MCF 10A (cell line): ENCODE measurements at regions not wholly inside any gene's neighbourhood (a gene's known extent, or its start where the extent isn't known, plus 50 kb on each side); places are given as distances from the start of the nearest gene placed in this dataset.

Experiments used
- BruUV-seq: library from RNA; stranded (reverse); fragments of 400-500 nt; replicated peaks from 2 replicates; lab custom pipeline; 2021; lab: Mats Ljungman, UMichigan
- CTCF ChIA-PET: fragments of 300-600 bp; sonication (Branson Sonifier 250); formaldehyde crosslinking; extraction: SDS; loops from one replicate; lab custom pipeline; 2021; ENCODE audit warnings: antibody characterized with exemption, inconsistent platforms; lab: Yijun Ruan, JAX
- POLR2A ChIA-PET: fragments of 300-600, 350-650 bp; sonication (Branson Sonifier 250); formaldehyde crosslinking; extraction: SDS; loops from one replicate; lab custom pipeline; 2020; ENCODE audit warnings: antibody characterized with exemption, inconsistent platforms; lab: Yijun Ruan, JAX
- DNase-seq: peaks from one replicate; pipeline ENCODE4 v3.0.0-alpha.2; 2018; ENCODE audit not compliant: unreplicated experiment
- H3K27ac Mint-ChIP-seq: one replicate; pipeline ENCODE4 v1.8.0; 2022; ENCODE audit warnings: mild to moderate bottlenecking, low read depth, mixed read lengths; ENCODE audit not compliant: unreplicated experiment
- H3K27me3 Mint-ChIP-seq: one replicate; pipeline ENCODE4 v1.8.0; 2022; ENCODE audit warnings: mixed read lengths; ENCODE audit not compliant: insufficient read depth, unreplicated experiment
- H3K36me3 Mint-ChIP-seq: one replicate; pipeline ENCODE4 v1.8.0; 2022; ENCODE audit warnings: mild to moderate bottlenecking, moderate library complexity, mixed read lengths; ENCODE audit not compliant: insufficient read depth, unreplicated experiment
- H3K4me1 Mint-ChIP-seq: one replicate; pipeline ENCODE4 v1.8.0; 2022; ENCODE audit warnings: mixed read lengths; ENCODE audit not compliant: insufficient read depth, unreplicated experiment
- H3K4me3 Mint-ChIP-seq: one replicate; pipeline ENCODE4 v1.8.0; 2022; ENCODE audit warnings: mild to moderate bottlenecking, moderate library complexity, mixed read lengths; ENCODE audit not compliant: unreplicated experiment
- H3K9me3 Mint-ChIP-seq: one replicate; pipeline ENCODE4 v1.8.0; 2022; ENCODE audit warnings: mixed read lengths; ENCODE audit not compliant: unreplicated experiment
- intact Hi-C: fragments of 100-400 bp; cut with micrococcal nuclease; formaldehyde crosslinking; loops from 2 replicates; pipeline ENCODE4 v1.14.1; 2022
- TF ChIP-seq, protein P1 (sequence below): fragments of 200-600 bp; IDR thresholded peaks from one replicate; pipeline ENCODE4 v1.8.0; 2022; ENCODE audit warnings: antibody characterized with exemption, mild to moderate bottlenecking; ENCODE audit not compliant: unreplicated experiment

DNA sequence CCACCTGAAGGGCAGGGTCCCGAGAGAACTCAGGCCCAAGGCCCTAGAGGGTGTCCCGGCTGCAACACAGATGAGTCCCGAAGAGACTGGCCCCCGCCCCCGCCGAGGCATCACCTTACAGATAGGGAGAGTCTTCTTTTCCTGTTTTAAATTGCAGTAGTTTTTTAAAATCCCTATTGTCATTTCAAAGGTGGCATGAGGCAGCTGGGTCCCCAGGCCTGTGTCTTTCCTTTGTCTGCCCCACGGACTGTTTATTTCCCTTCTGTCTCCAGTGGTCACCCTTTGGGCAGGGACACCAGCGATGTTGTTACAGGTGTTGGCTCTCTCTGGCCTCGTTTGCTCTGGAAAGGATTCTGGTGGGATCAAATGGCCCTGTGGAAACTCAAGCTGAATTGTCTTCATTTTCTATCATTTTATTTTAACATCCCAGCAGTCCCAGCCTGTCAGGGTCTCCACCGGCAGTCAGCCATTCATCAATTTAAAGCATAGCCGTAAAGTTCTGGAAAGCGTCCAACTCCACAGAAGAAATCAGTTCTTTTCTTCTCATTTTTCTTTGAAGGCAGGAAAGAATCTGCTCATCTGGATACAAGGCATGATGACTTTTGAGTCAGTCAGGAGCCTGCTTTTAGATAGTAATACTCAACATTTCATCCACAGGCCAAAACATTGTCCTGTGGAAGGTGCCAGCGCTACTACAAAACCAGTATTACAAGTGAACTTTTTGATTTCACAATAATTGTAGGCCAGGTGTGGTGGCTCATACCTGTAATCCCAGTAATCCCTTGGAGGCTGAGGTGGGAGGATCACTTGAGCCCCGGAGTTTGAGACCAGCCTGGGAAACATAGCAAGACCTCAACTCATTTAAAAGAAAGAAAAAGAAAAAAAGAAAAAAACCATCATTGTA is 96.2 kb downstream of the HES1 start:
- H3K9me3 Mint-ChIP-seq: no peaks in the 10 kb centered on the region
- DNase-seq: peak; percentile 21
- no peaks in the 10 kb centered on the region for H3K36me3 Mint-ChIP-seq
- no peak overlapping the region for H3K4me3 Mint-ChIP-seq
- intact Hi-C loops: no loop called here
- H3K4me1 Mint-ChIP-seq: no peaks in the 10 kb centered on the region
- no TSS peak for BruUV-seq
- TF ChIP-seq, protein P1, sequence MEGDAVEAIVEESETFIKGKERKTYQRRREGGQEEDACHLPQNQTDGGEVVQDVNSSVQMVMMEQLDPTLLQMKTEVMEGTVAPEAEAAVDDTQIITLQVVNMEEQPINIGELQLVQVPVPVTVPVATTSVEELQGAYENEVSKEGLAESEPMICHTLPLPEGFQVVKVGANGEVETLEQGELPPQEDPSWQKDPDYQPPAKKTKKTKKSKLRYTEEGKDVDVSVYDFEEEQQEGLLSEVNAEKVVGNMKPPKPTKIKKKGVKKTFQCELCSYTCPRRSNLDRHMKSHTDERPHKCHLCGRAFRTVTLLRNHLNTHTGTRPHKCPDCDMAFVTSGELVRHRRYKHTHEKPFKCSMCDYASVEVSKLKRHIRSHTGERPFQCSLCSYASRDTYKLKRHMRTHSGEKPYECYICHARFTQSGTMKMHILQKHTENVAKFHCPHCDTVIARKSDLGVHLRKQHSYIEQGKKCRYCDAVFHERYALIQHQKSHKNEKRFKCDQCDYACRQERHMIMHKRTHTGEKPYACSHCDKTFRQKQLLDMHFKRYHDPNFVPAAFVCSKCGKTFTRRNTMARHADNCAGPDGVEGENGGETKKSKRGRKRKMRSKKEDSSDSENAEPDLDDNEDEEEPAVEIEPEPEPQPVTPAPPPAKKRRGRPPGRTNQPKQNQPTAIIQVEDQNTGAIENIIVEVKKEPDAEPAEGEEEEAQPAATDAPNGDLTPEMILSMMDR: no peak
- ChIA-PET CTCF (no interaction called here), POLR2A (interaction anchor here (0.7 kb wide), 1 partner anchor 22 kb away, joined by 3 read pairs; no protein-coding TSS in a partner anchor)
- no peak overlapping the region for H3K27ac Mint-ChIP-seq
- H3K27me3 Mint-ChIP-seq: peaks cover 11% of the 10 kb centered on the region

DNA sequence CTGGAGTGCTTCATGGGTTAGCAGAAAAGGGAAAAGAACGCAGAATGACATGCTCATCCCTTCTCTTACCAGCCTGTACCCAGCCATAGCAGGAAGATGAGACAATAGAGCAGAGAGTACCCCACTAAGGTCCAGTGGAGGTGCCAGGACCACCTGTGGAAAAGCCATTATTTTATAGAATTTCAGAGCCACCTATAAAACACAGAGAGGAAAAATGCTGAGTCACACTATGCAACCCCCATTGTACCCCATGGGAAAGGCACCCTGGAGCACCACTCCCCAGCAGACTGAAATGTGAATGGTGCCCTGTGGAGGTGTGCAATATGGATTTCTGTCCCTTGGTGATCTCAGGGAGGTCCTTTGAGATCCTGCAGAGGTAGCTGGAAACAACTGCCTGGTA is 97.2 kb downstream of the HES1 start:
- Mint-ChIP-seq H3K9me3 (no peaks in the 10 kb centered on the region), H3K27me3 (peaks cover 1% of the 10 kb centered on the region)
- no TSS peak for BruUV-seq

DNA sequence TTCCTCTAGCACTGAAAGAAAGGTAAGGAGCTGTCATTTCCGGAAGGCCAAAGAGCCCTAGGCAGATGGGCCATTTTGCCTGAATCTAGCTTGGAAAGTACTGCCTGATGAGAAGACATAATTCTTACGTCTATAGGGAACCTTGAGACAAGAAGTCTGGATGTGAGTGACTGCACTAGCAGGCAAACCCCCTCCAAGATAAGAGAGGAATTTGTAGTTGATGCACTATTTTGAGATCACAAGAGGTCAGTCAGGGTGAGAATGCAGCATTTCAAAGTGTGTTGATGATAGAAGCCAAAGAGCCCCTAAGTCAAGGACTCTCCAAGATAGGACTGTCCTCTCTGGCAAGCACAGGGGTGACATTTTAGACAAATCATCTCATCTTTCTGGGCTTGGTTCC is 99.2 kb downstream of the HES1 start:
- no peaks in the 10 kb centered on the region for H3K36me3 Mint-ChIP-seq
- BruUV-seq: no TSS peak
- no peaks in the 10 kb centered on the region for H3K9me3 Mint-ChIP-seq
- ChIA-PET CTCF (no interaction called here), POLR2A (no interaction called here)
- H3K27ac Mint-ChIP-seq: no peak overlapping the region
- intact Hi-C loops: no loop called here
- H3K27me3 Mint-ChIP-seq: no peaks in the 10 kb centered on the region
- DNase-seq: no peak
- no peak overlapping the region for H3K4me3 Mint-ChIP-seq
- TF ChIP-seq, protein P1: no peak
- H3K4me1 Mint-ChIP-seq: no peaks in the 10 kb centered on the region

More for the DNA sequence above, 97.2 kb downstream of the HES1 start:
- Mint-ChIP-seq H3K4me3 (no peak overlapping the region), H3K4me1 (no peaks in the 10 kb centered on the region), H3K36me3 (no peaks in the 10 kb centered on the region), H3K27ac (no peak overlapping the region)
- intact Hi-C loops: no loop called here
- TF ChIP-seq, protein P1: no peak
- DNase-seq: no peak
- ChIA-PET CTCF (no interaction called here), POLR2A (no interaction called here)

DNA sequence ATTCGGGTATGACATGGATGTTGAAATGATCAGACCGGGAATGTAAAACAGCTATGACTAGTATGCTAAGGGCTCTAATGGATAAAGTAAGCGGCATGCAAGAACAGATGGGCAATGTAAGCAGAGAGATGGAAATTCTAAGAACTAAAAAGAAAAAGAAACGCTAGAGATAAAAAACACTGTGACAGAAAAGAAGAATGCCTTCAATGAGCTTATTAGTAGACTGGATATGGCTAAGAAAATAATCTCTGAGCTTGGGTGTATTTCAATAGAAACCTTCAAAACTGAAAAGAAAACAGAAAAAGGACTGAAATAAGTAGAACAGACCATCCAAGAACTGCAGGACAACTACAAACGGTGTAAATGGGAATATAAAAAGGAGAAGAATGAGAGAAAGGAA is 101.2 kb downstream of the HES1 start:
- Mint-ChIP-seq H3K4me3 (no peak overlapping the region), H3K4me1 (no peaks in the 10 kb centered on the region), H3K36me3 (no peaks in the 10 kb centered on the region), H3K9me3 (no peaks in the 10 kb centered on the region), H3K27ac (no peak overlapping the region), H3K27me3 (no peaks in the 10 kb centered on the region)
- no TSS peak for BruUV-seq
- ChIA-PET POLR2A (interaction anchor here (1.1 kb wide), 1 partner anchor 12 kb away, joined by 3 read pairs; no protein-coding TSS in a partner anchor), CTCF (no interaction called here)
- TF ChIP-seq, protein P1: no peak
- DNase-seq: no peak
- intact Hi-C loops: no loop called here
